Inferior parietal cortex (tissue), 1 donor: ENCODE measurements at regions not wholly inside any gene's neighbourhood (a gene's known extent, or its start where the extent isn't known, plus 50 kb on each side); places are given as distances from the start of the nearest gene placed in this dataset.

Experiments used
- DNase-seq: peaks from one replicate; pipeline ENCODE4 v3.0.0-alpha.2; 2016; ENCODE audit errors: extremely low spot score

GRCh38 chr6:19324376-19324775, 512.8 kb upstream of the ID4 start:
- no peak for DNase-seq

DNA sequence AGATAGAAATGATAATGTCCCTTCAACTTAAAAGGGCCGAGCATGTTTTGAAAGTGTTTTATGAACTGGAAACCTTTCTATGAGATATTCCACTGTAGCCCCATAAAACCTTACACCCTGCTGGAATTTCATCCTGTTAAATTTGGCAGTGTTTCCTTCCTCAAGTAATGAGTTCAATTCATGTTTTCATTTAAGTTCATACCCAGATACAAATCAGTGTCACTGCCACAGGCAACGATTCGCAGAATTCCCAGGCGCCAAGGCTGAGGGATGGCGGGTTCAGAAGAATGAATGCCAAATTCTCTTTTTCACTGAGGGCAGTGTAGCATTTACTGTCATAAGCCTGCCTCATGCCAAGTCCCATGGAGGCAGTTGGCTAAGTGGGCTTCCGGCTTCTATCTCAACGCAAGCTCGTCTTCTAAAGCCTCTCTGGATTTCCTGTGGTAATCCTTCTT, 511.8 kb upstream of the ID4 start:
- DNase-seq: no peak

DNA sequence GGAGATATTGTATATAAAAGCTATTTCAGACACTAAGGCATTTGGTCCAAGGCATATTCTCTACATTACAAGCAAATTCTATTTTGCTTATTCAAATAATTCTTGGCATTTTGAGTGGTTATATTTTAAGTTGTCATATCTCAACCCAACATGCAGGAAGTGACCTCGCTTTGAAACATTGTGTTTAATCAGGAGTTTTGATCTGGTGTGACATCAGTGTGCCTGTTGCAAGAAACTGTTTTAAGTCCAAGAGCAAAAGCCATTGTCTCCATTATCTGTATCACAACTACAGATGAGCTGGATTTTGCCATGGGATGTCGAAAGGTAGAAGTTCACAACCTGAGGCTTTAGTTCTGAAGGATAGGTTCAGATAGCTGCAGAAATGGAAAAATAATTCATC, 509.9 kb upstream of the ID4 start:
- DNase-seq: no peak

- DNase-seq: no peak
Measured at GRCh38 chr6:19327661-19328060, 509.5 kb upstream of the ID4 start.

GRCh38 chr6:19329078-19329477, 508.1 kb upstream of the ID4 start:
- no peak for DNase-seq

GRCh38 chr6:19331089-19331488, 506.1 kb upstream of the ID4 start:
- no peak for DNase-seq

GRCh38 chr6:19332806-19333460, 504.2 kb upstream of the ID4 start:
- no peak for DNase-seq

- no peak for DNase-seq
Measured at GRCh38 chr6:19333936-19334335, 503.2 kb upstream of the ID4 start.

GRCh38 chr6:19336579-19336978, 500.6 kb upstream of the ID4 start:
- no peak for DNase-seq

GRCh38 chr6:19337101-19337500, 500.1 kb upstream of the ID4 start:
- DNase-seq: no peak

GRCh38 chr6:19342616-19343015, 494.6 kb upstream of the ID4 start:
- DNase-seq: no peak

DNA sequence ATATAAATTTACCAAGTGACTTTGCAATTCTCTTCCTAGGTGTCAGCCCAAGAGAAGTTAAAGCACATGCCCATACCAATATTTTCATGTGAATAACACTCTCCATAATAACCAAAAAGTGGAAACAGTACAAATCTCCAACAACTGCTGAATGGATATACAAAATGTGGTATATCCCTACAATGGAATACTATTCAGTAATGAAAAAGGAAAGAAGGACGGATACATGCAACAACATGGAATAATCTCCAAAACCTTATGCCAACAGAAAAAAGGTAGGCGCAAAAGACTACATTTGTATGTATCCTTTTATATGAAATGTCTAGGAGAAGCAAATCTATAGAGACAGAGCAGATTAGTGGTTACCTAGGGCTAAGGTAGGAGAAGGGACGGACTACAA, 487.7 kb upstream of the ID4 start:
- no peak for DNase-seq

- DNase-seq: no peak
Measured at GRCh38 chr6:19354181-19354580, 483.0 kb upstream of the ID4 start.

DNA sequence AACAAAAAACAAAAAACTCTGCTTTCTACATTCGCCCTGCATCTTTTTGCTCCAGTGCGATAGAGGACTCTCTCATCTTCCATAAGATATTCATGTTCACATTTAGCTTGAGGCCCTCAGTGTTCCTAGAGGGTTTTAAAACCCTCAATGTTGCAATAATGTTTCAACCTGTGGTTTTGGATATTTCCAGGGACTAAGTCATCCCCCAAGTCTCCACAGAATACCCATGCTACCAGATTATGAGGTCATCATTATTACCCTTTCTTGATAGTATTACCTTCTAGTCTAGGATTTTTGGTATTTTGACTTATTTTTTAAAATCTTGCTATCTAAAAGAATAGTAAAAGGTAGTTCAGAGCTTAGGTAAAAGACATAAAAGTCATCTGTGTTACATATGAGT, 480.5 kb upstream of the ID4 start:
- no peak for DNase-seq

DNA sequence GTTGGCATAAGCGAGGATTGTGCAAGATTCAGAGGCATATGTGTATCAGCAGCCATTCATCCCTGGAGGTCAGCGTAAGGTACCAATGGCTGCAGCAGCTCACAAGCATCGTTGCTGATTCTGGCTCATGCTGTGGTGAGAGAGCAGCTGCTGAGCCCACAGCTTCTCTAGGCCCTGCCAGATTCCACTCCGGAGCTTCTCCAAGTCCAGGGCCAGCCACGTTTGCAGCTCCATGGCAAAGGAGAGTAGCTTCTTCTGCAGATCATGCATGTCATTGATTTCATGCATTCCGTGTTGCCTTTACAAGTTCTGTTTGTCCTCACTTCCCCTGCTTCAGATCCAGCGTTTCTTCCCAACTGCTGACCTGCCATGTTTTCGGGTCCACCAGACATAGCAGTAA, 474.8 kb upstream of the ID4 start:
- DNase-seq: no peak

DNA sequence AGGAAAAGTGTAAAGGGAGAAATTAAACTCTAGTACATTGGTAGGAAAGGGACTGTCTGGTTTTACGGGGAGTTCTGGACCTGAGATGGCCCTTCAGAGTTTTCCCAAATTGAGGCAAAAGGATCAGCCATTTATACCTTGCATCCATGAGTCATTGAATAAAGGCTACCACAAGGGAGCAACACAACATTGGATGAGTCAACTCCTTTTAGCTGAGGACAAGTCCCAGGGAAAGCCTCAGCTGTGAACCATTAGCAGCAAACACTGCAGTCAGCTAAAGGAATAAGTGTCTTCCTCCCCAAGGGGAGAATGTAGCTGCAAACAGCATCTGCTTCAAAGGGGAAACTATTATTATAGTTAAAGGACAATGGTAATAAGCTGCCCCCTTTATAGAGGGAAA, 468.7 kb upstream of the ID4 start:
- DNase-seq: no peak

GRCh38 chr6:19369785-19370184, 467.4 kb upstream of the ID4 start:
- no peak for DNase-seq

- no peak for DNase-seq
Measured at GRCh38 chr6:19370831-19371230, 466.3 kb upstream of the ID4 start.

- DNase-seq: no peak
Measured at GRCh38 chr6:19375613-19376012, 461.6 kb upstream of the ID4 start.

DNA sequence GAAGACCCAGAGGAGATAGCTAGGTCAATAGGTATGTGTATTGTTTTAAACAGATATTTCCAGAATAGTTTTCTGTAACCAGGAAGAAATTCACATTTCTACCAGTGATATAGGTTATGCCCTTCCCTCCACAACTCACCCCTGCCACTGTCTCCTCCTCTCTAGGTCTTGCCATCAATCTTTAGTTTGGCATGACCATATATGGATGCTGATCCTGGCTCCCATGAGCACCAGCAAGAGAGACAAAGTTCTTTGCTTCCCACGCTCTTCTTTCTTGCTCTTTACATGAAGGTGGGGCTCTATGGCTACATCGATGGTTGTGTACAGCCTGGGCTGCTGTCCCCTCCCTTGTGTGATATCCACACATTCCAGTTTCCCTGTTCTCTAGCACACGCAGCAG, 459.4 kb upstream of the ID4 start:
- DNase-seq: no peak

- no peak for DNase-seq
Measured at GRCh38 chr6:19380293-19380692, 456.9 kb upstream of the ID4 start.

DNA sequence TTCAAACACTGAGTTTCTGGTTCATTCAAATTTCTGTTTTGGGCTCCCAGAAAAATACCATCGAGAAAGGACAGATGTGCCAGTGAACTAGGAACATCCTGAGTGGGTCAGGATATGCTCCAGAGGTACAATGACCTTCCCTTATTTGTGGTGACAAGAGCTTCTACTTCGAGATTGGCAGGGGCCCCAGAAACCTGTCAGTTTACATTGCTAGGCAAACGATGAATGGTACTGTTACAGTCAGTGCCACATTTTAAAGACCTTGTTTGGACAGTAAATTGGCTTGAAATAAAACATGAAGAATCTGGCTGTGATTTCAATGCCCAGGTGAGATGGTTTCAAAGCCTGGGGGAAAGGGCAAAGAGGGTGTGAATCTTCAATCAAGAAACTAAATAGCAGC, 454.5 kb upstream of the ID4 start:
- no peak for DNase-seq

GRCh38 chr6:19391926-19392325, 445.2 kb upstream of the ID4 start:
- DNase-seq: no peak

DNA sequence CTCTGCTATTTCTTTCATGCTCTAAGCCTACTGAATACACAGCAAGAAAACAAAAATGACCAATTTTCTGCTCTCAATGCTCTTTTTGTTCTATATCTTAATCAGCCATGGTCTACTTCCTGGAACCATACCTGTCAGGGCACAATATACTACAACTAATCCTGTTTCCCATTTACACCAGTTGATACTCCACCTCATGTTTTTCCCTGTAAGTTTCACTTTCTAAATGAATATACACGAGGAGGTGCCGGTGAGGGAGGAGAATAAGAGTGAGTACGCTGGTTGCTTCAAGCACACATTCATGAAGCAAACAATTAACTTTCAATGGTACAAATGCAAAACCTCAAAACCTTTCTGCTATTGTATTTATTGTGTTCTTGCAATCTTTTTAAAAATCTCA, 443.1 kb upstream of the ID4 start:
- DNase-seq: no peak
